ENCODE measurements at regions not wholly inside any gene's neighbourhood (a gene's known extent, or its start where the extent isn't known, plus 50 kb on each side); places are given as distances from the start of the nearest gene placed in this dataset.

DNA sequence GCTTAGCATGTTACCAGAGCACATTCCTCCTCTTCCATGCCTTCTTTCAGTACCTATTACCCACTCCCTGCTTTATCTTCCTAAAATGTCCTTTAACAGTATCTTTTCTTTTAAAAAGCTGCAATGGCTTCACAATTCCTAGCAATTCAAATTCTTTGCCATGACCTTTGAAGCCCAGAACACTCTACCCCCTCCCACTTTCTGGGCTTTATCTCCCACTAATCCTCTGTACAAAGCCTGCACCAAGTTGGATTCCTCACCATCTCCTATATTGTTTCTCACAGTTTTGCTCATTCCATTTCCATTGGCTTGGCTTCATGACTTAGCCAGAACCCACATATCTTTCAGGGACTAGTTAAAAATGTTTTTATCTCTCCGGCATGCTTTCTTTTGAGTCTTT is 80.9 kb downstream of the FAM76B start (continued):
- no peak for TF ChIP-seq CHD7 (IDR thresholded peaks at IDR 0.05; ENCODE audit: insufficient replicate concordance, low read length)
- no peak for TF ChIP-seq HDAC6 (IDR thresholded peaks at IDR 0.05; ENCODE audit: low read depth, low read length)
- TF ChIP-seq ASH2L (IDR thresholded peaks at IDR 0.05; ENCODE audit: low read length) = no peak
- TF ChIP-seq YY1 (IDR thresholded peaks at IDR 0.05; ENCODE audit: low read depth, low read length) = no peak
- no peak for TF ChIP-seq TAF7 (optimal IDR thresholded peaks at IDR 0.05; ENCODE audit: borderline replicate concordance, low read depth, low read length)
